ENCODE measurements at regions not wholly inside any gene's neighbourhood (a gene's known extent, or its start where the extent isn't known, plus 50 kb on each side); places are given as distances from the start of the nearest gene placed in this dataset.
"Not testable (repeated sequence)": the region's sequence is repeated elsewhere in the genome, so short reads cannot be mapped to it uniquely, and the experiment has no call there.

- no peak for DNase-seq
Observed at GRCh38 chr21:28639737-28640136, 352.9 kb downstream of the LTN1 start.

GRCh38 chr21:28636752-28637691 is 355.7 kb downstream of the LTN1 start:
- DNase-seq: no peak

GRCh38 chr21:28635541-28635940 is 357.1 kb downstream of the LTN1 start:
- DNase-seq: no peak

- DNase-seq: no peak
Observed at GRCh38 chr21:28633839-28634555, 358.7 kb downstream of the LTN1 start.

- DNase-seq: no peak
Observed at GRCh38 chr21:28632755-28633408, 359.8 kb downstream of the LTN1 start.

GRCh38 chr21:28627691-28628090 is 365.0 kb downstream of the LTN1 start:
- no peak for DNase-seq

- DNase-seq: no peak
Observed at GRCh38 chr21:28627261-28627660, 365.4 kb downstream of the LTN1 start.

- no peak for DNase-seq
Observed at GRCh38 chr21:28624626-28625025, 368.1 kb downstream of the LTN1 start.

- no peak for DNase-seq
Observed at GRCh38 chr21:28617300-28617699, 375.4 kb downstream of the LTN1 start.

- no peak for DNase-seq
Observed at GRCh38 chr21:28615276-28615675, 377.4 kb downstream of the LTN1 start.

- no peak for DNase-seq
Observed at GRCh38 chr21:28614791-28615190, 377.9 kb downstream of the LTN1 start.

GRCh38 chr21:28608646-28609045 is 384.0 kb downstream of the LTN1 start:
- DNase-seq: no peak

- DNase-seq: no peak
Observed at GRCh38 chr21:28607545-28607944, 385.1 kb downstream of the LTN1 start.

- no peak for DNase-seq
Observed at GRCh38 chr21:28604946-28605537, 387.6 kb downstream of the LTN1 start.

- DNase-seq: no peak
Observed at GRCh38 chr21:28602546-28602945, 390.1 kb downstream of the LTN1 start.

- DNase-seq: no peak
Observed at GRCh38 chr21:28598214-28598613, 394.5 kb downstream of the LTN1 start.

- no peak for DNase-seq
Observed at GRCh38 chr21:28592205-28592865, 400.3 kb downstream of the LTN1 start.

GRCh38 chr21:28590676-28591075 is 402.0 kb downstream of the LTN1 start:
- DNase-seq: no peak

- no peak for DNase-seq
Observed at GRCh38 chr21:28590026-28590425, 402.7 kb downstream of the LTN1 start.

GRCh38 chr21:28588997-28589396 is 403.7 kb downstream of the LTN1 start:
- DNase-seq: no peak

GRCh38 chr21:28587748-28588147 is 404.9 kb downstream of the LTN1 start:
- no peak for DNase-seq

- DNase-seq: no peak
Observed at GRCh38 chr21:28581976-28582375, 410.7 kb downstream of the LTN1 start.

- DNase-seq: not testable (repeated sequence)
Observed at GRCh38 chr21:28581311-28581731, 411.4 kb downstream of the LTN1 start.

All from activated CD4-positive, alpha-beta T cell treated with anti-CD3 and anti-CD28 coated beads, Interleukin-2, amount 50 U/mL, for 4 hours (primary cell).